GM13977 (cell line): ENCODE measurements at regions not wholly inside any gene's neighbourhood (a gene's known extent, or its start where the extent isn't known, plus 50 kb on each side); places are given as distances from the start of the nearest gene placed in this dataset.

ENCODE experiments used
- DNase-seq: peaks from one replicate; pipeline ENCODE4 v3.0.0; 2012; ENCODE audit warnings: low spot score
- in situ Hi-C: fragments of 300-500 bp; cut with MboI; formaldehyde crosslinking; loops from one replicate; pipeline ENCODE4 v1.12.0; 2022; ENCODE audit warnings: low sequenced_read_pairs, low pct_unique_long_range_greater_than_20kb, mixed read lengths, inconsistent platforms; ENCODE audit not compliant: unreplicated experiment
- TF ChIP-seq, protein P1 (sequence below): IDR thresholded peaks from 2 replicates; pipeline ENCODE4 v1.5.1; 2012; ENCODE audit warnings: mild to moderate bottlenecking, control low read depth; ENCODE audit not compliant: insufficient read depth; ENCODE audit errors: extremely low read depth, missing control alignments

DNA sequence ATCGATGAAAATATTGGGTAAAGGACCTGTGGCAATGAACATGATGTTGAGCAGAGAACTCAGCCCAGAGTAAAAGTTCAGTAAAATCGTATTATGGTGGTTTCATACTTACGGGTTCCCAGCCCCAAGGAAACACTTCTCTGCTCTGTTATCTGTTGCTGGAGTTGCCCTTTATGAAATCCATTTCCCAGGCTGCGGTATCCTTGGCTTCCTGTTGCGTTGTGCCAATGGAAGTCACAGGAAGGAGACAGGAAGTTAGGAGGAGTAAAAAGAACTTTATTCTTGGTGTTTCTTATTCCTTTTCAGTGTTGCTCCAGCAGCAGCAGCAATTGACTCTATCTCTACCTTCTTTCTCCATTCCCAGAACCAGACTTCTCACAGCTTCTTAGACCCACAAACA lies 965.2 kb downstream of the VRK1 start:
- in situ Hi-C loops, result no loop called here
- TF ChIP-seq, protein P1, sequence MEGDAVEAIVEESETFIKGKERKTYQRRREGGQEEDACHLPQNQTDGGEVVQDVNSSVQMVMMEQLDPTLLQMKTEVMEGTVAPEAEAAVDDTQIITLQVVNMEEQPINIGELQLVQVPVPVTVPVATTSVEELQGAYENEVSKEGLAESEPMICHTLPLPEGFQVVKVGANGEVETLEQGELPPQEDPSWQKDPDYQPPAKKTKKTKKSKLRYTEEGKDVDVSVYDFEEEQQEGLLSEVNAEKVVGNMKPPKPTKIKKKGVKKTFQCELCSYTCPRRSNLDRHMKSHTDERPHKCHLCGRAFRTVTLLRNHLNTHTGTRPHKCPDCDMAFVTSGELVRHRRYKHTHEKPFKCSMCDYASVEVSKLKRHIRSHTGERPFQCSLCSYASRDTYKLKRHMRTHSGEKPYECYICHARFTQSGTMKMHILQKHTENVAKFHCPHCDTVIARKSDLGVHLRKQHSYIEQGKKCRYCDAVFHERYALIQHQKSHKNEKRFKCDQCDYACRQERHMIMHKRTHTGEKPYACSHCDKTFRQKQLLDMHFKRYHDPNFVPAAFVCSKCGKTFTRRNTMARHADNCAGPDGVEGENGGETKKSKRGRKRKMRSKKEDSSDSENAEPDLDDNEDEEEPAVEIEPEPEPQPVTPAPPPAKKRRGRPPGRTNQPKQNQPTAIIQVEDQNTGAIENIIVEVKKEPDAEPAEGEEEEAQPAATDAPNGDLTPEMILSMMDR, result no peak
- no peak for DNase-seq

DNA sequence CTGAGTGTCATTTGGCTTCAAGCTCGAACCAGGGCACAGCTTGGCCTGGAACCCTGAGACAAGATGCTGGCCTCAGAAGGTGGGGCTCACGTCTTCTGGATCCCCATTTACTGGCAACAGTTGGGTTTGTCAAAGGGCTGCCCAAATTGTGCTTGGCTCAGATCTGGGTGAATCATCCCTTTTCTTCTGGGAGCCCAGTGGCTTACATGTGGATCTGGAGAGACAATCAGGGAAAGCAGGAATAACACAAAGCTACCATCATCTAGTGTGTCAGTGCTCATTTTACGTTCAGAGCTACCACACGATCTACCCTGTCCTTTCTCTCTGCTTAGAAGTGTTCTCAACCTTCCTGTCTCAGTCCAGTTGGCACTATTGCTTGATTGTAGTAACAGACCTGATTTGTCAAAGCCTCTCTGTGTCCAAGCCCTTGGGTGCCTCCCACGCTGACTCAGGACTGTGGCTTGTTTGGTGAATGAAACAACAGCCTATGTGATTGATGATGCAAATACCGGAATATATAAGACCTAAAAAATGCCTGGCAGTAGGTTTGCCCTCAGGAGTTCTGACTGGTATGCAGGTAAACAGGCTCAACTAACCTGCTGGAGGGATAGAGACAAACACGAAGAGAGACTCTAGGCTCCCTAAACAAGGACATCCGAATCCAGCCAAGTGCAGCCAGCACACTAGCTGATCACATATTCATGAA lies 974.3 kb downstream of the VRK1 start:
- TF ChIP-seq, protein P1, result no peak
- in situ Hi-C loops, result no loop called here
- DNase-seq, result no peak

DNA sequence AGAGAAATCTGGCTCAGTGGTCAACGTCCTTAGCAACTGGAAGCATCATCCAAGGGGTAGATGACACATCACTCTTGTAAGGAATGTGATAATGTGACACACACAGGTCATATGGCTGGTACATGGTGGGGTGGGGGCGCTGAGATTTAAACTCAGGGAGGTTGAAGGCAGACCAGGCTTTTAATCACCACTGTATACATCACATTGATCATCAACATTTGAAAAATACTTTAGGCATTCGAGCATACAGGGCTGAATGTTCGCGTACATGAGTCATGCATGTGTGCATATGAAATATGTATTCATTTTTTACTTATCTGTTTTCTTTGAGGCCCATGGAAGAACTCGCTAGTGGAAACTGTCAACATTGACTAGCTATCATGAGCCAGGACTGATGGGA lies 976.4 kb downstream of the VRK1 start:
- TF ChIP-seq, protein P1, result no peak
- in situ Hi-C loops, result no loop called here
- no peak for DNase-seq

DNA sequence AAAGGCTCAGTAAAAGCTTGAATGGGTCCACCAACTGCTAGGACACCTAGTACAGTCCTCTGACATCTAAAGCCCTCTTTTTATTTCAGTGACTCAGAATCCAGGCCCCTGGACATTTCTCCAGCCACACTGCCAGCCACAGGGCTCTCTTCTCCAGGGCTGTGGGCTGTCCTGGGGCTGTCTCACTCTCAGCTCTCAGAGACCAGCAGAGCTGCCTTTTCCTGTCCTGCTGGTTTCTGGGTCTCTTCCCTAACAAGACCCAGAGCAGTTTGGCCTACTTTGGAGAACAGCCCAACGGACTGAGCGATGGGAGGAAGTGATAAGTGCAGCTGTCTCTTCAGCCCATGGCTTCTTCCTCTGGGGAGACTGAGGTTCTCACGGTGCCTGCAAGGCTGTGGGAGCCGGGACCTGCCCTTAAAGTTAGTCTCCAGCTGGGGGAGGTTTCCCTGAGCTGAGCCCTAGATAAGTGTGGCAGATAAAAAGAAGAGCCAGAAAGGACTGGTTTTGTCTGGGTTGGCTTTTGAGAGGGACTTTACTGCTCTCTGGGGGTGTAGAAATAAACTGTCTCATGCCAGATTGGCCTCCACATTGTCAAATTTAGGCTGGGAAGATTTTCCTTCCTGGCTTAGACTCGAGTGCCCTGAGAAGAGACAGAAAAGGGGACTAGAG lies 979.8 kb downstream of the VRK1 start:
- in situ Hi-C loops, result no loop called here
- DNase-seq, result no peak
- TF ChIP-seq, protein P1, result no peak

DNA sequence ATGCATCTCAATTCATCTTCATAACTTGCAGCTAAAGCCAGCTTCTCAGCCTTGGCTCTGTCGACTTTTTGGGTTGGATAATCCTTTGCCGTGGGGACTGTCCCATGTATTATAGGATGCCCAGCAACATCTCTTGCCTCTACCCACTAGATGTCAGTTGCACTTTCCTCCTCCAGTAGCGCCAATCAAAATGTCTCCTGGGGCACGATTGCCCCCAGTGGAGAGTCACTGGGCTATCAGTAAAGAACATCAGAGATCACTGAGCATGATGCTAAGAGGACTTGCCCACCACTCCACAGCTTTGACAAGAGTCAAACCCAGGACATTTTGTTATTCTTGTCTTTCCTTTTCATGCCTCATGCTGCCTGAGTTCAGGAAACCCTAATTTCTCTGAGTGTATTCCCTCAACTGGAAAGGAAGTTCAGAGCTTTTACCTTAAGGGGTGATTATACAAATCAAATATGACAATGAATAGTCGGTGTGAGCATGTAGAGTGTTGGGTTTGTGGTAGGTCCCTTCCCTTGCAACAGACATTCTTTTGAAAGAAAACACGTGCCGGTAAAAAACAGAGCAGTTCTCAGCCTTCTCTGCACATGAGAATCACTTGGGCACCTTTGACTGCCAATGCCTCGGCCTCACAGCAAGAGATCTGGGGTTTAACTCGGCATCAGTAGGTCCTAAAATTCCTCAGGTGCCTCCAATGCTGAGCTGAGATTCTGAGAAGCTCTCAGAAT lies 980.6 kb downstream of the VRK1 start:
- in situ Hi-C loops, result no loop called here
- no peak for DNase-seq
- TF ChIP-seq, protein P1, result no peak

DNA sequence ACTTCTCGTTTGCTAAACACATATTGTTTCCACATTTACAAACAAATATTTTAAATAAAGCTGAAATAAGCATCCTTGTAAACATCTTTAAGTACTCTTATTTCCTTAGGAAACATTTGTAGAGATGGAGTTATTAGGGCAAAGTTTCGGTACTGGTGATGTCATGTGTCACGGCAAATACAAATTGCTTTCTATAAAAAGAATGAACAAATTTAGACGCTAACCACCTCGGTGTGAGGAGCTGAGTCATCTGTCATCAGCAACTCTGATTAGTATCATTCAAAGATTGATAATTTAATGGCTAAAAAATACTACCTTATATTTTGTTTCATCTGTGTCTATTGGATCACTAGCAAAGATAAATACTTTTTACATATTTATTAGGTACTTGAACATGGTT lies 982.0 kb downstream of the VRK1 start:
- in situ Hi-C loops, result no loop called here
- no peak for DNase-seq
- TF ChIP-seq, protein P1, result no peak
